ENCODE measurements at regions not wholly inside any gene's neighbourhood (a gene's known extent, or its start where the extent isn't known, plus 50 kb on each side); places are given as distances from the start of the nearest gene placed in this dataset.
"Not testable (repeated sequence)": the region's sequence is repeated elsewhere in the genome, so short reads cannot be mapped to it uniquely, and the experiment has no call there.

- ChIA-PET CTCF (ENCODE audit: unreplicated experiment) (no interaction called here), POLR2A (no interaction called here)
- Histone ChIP-seq H3K9me3 (ENCODE audit: low read length) (no peaks in the 10 kb centered on the region), H3K4me2 (ENCODE audit: low read length) (no peak overlapping the region), H4K20me1 (ENCODE audit: insufficient read depth, low read length) (no peaks in the 10 kb centered on the region), H2AFZ (ENCODE audit: low read length) (no peak overlapping the region), H3K9me2 (ENCODE audit: insufficient read depth, low read length) (no peaks in the 10 kb centered on the region), H3K79me2 (ENCODE audit: insufficient read depth, low read depth, low read length) (no peaks in the 10 kb centered on the region), H3K4me3 (ENCODE audit: low read depth, low read length, poor library complexity, severe bottlenecking) (no peak overlapping the region), H3K36me3 (ENCODE audit: insufficient read depth, low read length) (no peaks in the 10 kb centered on the region), H3K27ac (ENCODE audit: low read depth, low read length, poor library complexity, severe bottlenecking) (no peak overlapping the region), H3K4me1 (ENCODE audit: insufficient read depth, low read length, poor library complexity, severe bottlenecking) (no peaks in the 10 kb centered on the region)
- no peak for DNase-seq (ENCODE audit: low spot score)
- BruUV-seq (replicated peaks) = no TSS peak
- intact Hi-C loops (cut with micrococcal nuclease; ENCODE audit: unreplicated experiment) = no loop called here
- TF ChIP-seq CTCF (conservative IDR thresholded peaks at IDR 0.05; ENCODE audit: low read length) = no peak
- TF ChIP-seq EZH2phosphoT487 (IDR thresholded peaks at IDR 0.05; ENCODE audit: borderline replicate concordance, low read depth, low read length) = no peak
These were observed 288.8 kb upstream of the SPAG17 start for GRCh38 chr1:118473825-118474224.

- H3K4me2 ChIP-seq (ENCODE audit: low read length); intact Hi-C loops (cut with micrococcal nuclease; ENCODE audit: unreplicated experiment); H4K20me1 ChIP-seq (ENCODE audit: insufficient read depth, low read length); H3K4me3 ChIP-seq (ENCODE audit: low read depth, low read length, poor library complexity, severe bottlenecking); CTCF ChIA-PET (ENCODE audit: unreplicated experiment); H3K79me2 ChIP-seq (ENCODE audit: insufficient read depth, low read depth, low read length); H3K9me3 ChIP-seq (ENCODE audit: low read length); H3K27ac ChIP-seq (ENCODE audit: low read depth, low read length, poor library complexity, severe bottlenecking); H2AFZ ChIP-seq (ENCODE audit: low read length); BruUV-seq (replicated peaks); DNase-seq (ENCODE audit: low spot score); H3K4me1 ChIP-seq (ENCODE audit: insufficient read depth, low read length, poor library complexity, severe bottlenecking); H3K9me2 ChIP-seq (ENCODE audit: insufficient read depth, low read length); H3K36me3 ChIP-seq (ENCODE audit: insufficient read depth, low read length): not testable (repeated sequence)
- POLR2A ChIA-PET = interaction anchor here (0.9 to 1.1 kb wide), 2 partner anchors 17 to 272 kb away, joined by 3 read pairs; no protein-coding TSS in a partner anchor
These were observed 279.4 kb upstream of the SPAG17 start for GRCh38 chr1:118464460-118464859.

GRCh38 chr1:118461154-118461553 is 276.1 kb upstream of the SPAG17 start:
- no peaks in the 10 kb centered on the region for H3K36me3 ChIP-seq (ENCODE audit: insufficient read depth, low read length)
- H4K20me1 ChIP-seq (ENCODE audit: insufficient read depth, low read length) = no peaks in the 10 kb centered on the region
- no TSS peak for BruUV-seq (replicated peaks)
- no peak for DNase-seq (ENCODE audit: low spot score)
- no peak overlapping the region for H2AFZ ChIP-seq (ENCODE audit: low read length)
- no peaks in the 10 kb centered on the region for H3K4me1 ChIP-seq (ENCODE audit: insufficient read depth, low read length, poor library complexity, severe bottlenecking)
- no peak overlapping the region for H3K4me2 ChIP-seq (ENCODE audit: low read length)
- no peak overlapping the region for H3K27ac ChIP-seq (ENCODE audit: low read depth, low read length, poor library complexity, severe bottlenecking)
- TF ChIP-seq CTCF (conservative IDR thresholded peaks at IDR 0.05; ENCODE audit: low read length) = peak; percentile 45
- TF ChIP-seq EZH2phosphoT487 (IDR thresholded peaks at IDR 0.05; ENCODE audit: borderline replicate concordance, low read depth, low read length) = no peak
- H3K9me2 ChIP-seq (ENCODE audit: insufficient read depth, low read length) = no peaks in the 10 kb centered on the region
- no peaks in the 10 kb centered on the region for H3K79me2 ChIP-seq (ENCODE audit: insufficient read depth, low read depth, low read length)
- POLR2A ChIA-PET = no interaction called here
- H3K9me3 ChIP-seq (ENCODE audit: low read length) = 0 out of 2 replicates have a peak, but pooled peaks cover 8% of the 10 kb centered on the region
- CTCF ChIA-PET (ENCODE audit: unreplicated experiment) = no interaction called here
- H3K4me3 ChIP-seq (ENCODE audit: low read depth, low read length, poor library complexity, severe bottlenecking) = no peak overlapping the region
- intact Hi-C loops (cut with micrococcal nuclease; ENCODE audit: unreplicated experiment) = no loop called here

All from OCI-LY7 (cell line).